Epithelial cell of proximal tubule (primary cell): ENCODE measurements at regions not wholly inside any gene's neighbourhood (a gene's known extent, or its start where the extent isn't known, plus 50 kb on each side); places are given as distances from the start of the nearest gene placed in this dataset.
"Not testable (repeated sequence)": the region's sequence is repeated elsewhere in the genome, so short reads cannot be mapped to it uniquely, and the experiment has no call there.

Experiments
- DNase-seq: peaks from one replicate; pipeline ENCODE4 v3.0.0-alpha.2; 2011; ENCODE audit warnings: low read depth
- H3K4me3 ChIP-seq: 2 replicates; pipeline ENCODE4 v1.5.1; 2011; ENCODE audit warnings: low read depth, mild to moderate bottlenecking, low read length
- CTCF ChIP-seq: conservative IDR thresholded peaks from 2 replicates; pipeline ENCODE4 v1.5.1; 2012; ENCODE audit warnings: low read depth, mild to moderate bottlenecking, low read length

DNA sequence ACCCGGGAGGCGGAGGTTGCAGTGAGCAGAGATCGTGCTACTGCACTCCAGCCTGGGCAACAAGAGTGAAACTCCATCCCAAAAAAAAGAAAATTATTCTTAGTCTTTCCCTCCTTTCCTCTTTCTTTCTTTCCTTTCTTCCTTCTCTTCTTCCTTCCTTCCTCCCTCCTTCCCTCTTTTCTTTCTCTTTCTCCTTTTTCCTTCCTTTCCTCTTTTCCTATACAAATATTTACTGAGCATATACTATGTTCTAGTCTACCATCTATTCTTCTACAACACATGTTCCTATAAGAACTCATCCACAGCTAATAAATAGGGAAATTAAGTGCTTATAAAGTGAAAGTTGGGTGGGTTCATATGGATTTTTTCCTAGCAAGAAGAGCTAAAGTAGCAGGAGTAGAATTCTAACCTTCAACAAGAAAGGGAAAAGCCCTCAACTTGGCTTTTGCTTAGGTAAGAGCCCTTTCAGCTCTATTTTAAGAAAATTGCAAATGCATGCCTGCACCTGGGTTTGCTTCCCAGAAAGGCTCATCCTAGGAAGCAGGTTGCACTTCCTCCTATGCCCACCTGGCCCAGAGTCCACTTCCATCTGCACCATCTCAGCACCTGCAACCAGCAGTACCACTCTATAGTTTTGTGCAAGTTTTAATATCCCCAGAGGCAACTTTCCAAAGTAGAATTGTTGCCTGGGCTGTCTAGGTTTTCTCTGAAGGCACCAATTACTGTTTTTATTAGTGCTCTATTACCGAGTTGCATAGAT lies 122.0 kb upstream of the CCND2 start:
- no peak for TF ChIP-seq CTCF
- H3K4me3 ChIP-seq = no peak overlapping the region
- DNase-seq = no peak

DNA sequence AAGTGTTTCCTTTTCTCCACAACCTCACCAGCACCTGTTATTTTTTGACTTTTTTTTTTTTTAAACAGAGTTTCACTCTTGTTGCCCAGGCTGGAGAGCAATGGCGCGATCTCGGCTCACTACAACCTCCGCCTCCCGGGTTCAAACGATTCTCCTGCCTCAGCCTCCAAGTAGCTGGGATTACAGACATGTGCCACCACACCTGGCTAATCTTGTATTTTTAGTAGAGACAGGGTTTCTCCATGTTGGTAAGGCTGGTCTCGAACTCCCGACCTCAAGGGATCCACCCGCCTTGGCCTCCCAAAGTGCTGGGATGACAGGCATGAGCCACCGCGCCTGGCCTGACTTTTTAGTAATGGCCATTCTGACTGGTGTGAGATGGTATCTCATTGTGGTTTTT lies 123.2 kb upstream of the CCND2 start:
- H3K4me3 ChIP-seq, DNase-seq: not testable (repeated sequence)

GRCh38 chr12:4148418-4149056 lies 125.0 kb upstream of the CCND2 start:
- no peak for DNase-seq
- H3K4me3 ChIP-seq = no peak overlapping the region
- no peak for TF ChIP-seq CTCF

DNA sequence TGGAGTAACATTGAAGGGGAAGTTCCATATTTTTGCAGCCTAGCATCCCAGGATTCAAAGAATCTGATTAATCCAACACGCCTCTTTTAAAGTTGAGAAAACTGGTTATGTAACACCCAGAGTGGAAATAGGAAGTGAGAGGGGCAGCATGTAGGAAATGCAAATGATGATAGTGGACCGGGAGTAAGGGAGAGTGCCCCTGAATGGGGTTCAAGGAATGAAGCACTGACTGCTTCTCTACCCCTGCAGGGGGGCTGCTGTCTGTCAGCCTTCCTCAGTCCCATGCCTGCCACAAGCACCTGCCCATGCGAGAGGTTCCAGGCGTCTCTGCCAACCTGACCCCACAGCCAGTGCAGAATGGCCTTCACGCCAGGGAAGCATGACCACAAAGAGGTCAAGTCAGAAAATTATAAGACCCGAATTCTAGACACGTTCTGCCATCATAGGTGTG lies 126.5 kb upstream of the CCND2 start:
- DNase-seq = no peak
- no peak overlapping the region for H3K4me3 ChIP-seq
- no peak for TF ChIP-seq CTCF

DNA sequence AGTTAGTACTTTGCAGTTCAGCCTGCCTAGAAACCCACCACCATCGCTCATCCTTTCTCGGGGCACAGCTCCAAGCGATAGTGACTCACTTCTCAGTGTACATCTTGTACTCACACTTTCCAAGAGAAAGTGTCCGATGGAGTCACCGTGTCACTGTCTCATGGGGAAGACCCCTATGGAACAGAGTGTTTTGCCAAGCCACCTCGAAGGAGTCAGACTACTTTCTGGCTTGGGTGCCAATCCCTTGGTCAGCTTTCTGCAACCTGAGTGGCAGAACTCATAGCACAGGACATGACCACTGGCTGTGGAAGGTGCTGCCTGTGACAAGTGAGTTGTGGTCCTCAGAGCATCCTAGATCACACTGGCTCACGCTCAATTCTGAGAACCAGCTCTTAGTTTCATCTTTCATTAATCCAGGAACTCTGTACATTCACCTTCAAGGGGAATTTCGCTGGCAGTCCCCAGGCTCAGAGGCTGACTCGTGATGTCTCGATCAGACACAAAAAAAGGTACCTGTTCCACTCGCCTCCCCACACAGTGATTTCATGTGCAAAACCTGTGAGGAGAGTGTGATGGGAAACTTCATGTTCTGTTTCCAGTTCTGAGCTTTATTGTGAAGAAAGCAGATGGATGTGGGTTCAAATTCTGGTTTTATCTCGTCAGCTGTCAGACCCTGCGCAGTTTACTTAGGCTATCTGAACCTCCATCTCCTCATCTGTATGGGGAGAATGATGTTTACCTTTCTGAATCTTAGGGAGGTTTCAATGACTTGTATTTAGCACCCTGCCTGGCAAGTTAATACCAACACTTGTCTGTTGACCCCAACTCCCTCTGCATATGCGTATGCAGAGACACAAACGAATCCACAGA lies 127.3 kb upstream of the CCND2 start:
- no peak for TF ChIP-seq CTCF
- no peak for DNase-seq
- no peak overlapping the region for H3K4me3 ChIP-seq

DNA sequence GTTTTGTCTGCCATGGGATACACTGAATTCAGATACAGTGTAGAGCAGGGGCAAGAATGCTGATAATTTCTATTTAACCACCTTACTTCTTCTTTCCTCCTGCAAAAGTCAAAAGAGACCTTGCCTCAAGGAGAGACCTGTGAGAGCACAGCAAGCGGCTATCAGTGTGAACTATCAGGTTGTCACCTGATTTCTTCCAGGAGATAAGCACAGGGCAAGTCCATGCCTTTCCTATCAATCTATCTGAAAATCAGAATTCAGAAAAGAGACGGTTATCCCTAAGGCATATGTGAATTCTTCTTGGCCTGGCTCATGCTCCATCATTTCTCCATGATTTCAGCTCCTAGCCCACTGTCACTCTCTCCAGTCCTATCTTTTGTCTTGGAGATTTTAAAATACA lies 128.9 kb upstream of the CCND2 start:
- DNase-seq = no peak
- no peak overlapping the region for H3K4me3 ChIP-seq
- no peak for TF ChIP-seq CTCF

GRCh38 chr12:4143896-4144295 lies 129.7 kb upstream of the CCND2 start:
- no peak for TF ChIP-seq CTCF
- no peak overlapping the region for H3K4me3 ChIP-seq
- no peak for DNase-seq
